ENCODE measurements at regions not wholly inside any gene's neighbourhood (a gene's known extent, or its start where the extent isn't known, plus 50 kb on each side); places are given as distances from the start of the nearest gene placed in this dataset.

DNA sequence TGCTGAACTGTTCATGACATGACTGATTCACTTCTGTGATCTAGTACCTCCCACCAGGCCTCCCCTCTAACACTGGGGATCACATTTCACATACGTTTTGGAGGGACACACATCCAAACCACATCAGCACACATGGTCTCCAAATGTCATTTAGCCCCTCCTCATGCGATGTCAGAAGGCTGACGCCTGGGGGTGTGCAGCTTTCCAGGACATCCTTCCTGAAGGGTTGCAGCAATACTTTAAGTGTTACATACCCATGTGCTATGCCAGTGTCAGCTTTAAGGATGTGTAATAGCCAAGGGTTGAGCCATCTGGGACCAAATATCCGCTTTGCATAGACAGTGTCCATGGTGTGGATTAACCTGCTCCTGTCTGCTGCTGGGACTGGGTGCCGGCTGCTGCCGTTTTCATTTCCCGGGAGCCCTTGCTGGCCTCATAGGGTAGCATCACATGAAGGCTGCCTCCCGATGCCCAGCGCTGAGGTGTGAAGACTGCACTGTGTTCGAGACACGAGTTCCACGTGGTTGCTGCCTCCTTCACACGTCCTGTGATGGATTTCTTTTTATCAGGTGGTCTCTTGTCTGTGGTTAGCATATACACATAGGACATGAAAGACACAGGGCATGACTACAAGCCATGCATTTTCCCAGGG is 219.0 kb downstream of the THBS2 start:
- no peak for TF ChIP-seq CTCF (conservative IDR thresholded peaks at IDR 0.05 in 1 of 2, IDR thresholded peaks at IDR 0.05 in 1 of 2; ENCODE audit: extremely low read depth in 1 of 2, insufficient read depth in 1 of 2, low read depth in 1 of 2, low read length in 2 of 2)
- no peak for TF ChIP-seq EZH2 (IDR thresholded peaks at IDR 0.05; ENCODE audit: borderline replicate concordance, low read length)

Data from mammary epithelial cell (primary cell).